Thyroid gland (tissue), 4 donors: ENCODE measurements at regions not wholly inside any gene's neighbourhood (a gene's known extent, or its start where the extent isn't known, plus 50 kb on each side); places are given as distances from the start of the nearest gene placed in this dataset.

Experiments used
- DNase-seq, 2 donors: peaks; one replicate each; pipeline ENCODE4 v3.0.0-alpha.2; 2019
- H3K27ac ChIP-seq, 3 donors: fragments of 200-600 bp; sonication (generic); 1 replicate in 2 of 3; 2 replicates in 1 of 3; pipeline ENCODE4 v1.5.1; 2016 to 2019; ENCODE audit warnings: mild to moderate bottlenecking in 1 of 3, moderate library complexity in 1 of 3
- H3K27me3 ChIP-seq: fragments of 200-600 bp; sonication (generic); one replicate; pipeline ENCODE4 v1.5.1; 2019
- H3K36me3 ChIP-seq, 2 donors: fragments of 200-600 bp; sonication (generic); one replicate each; pipeline ENCODE4 v1.5.1; 2016 to 2019
- H3K4me1 ChIP-seq, 2 donors: fragments of 200-600 bp; sonication (generic); one replicate each; pipeline ENCODE4 v1.5.1; 2017 to 2019
- H3K4me3 ChIP-seq, 3 donors: fragments of 200-600 bp; sonication (generic); replicated peaks in 1 of 3; 1 replicate in 2 of 3; 2 replicates in 1 of 3; pipeline ENCODE4 v1.5.1; 2016; ENCODE audit warnings: mild to moderate bottlenecking in 1 of 3
- H3K9me3 ChIP-seq: fragments of 200-600 bp; sonication (generic); one replicate; pipeline ENCODE4 v1.5.1; 2017
- POLR2A ChIP-seq, 2 donors: fragments of 450-650 bp; IDR thresholded peaks; one replicate each; pipeline ENCODE4 v1.6.1; 2017; ENCODE audit warnings: antibody characterized with exemption in 2 of 2, mild to moderate bottlenecking in 2 of 2, moderate library complexity in 1 of 2
- WGBS, 2 donors: methylation state at CpG; one replicate each; pipeline ENCODE4 v1.1.5; 2017; 5-methylcytosine and 5-hydroxymethylcytosine counted together
- intact Hi-C: fragments of 100-400 bp; cut with DNase I; formaldehyde crosslinking; loops from one replicate; pipeline ENCODE4 v1.15.1; 2023
- TF ChIP-seq, protein P1 (sequence below), 6 experiments: fragments of 200-600 bp in 3 of 6; fragments of 450-650 bp in 3 of 6; sonication (generic) in 3 of 6; IDR thresholded peaks; one replicate each; pipeline ENCODE4 v1.5.1; 2016 to 2019; ENCODE audit warnings: antibody characterized with exemption in 6 of 6, mild to moderate bottlenecking in 2 of 6, inconsistent platforms in 1 of 6, moderate library complexity in 1 of 6

DNA sequence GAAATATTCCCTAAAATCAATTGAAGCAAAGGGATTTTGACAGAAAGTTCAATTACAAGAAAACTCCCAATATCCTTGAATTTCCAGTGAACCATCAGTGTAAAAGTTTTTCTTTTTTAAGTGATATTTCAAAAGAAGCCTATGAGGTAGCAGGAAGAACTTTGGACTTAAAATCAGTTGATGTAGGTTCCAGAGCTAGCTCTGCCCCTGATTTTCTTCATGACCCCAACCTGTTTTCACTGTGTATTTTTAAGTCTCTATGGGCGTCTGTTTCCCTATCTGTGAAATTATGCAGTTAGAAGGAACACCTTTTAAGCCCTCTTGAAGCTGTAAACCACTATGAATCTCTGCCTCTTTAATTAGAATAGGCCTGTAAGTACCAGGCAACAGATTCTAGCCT, 66.2 kb upstream of the SLC1A1 start:
- DNase-seq: no peak
- intact Hi-C loops: no loop called here
- Histone ChIP-seq H3K27ac (no peak overlapping the region), H3K4me1 (no peaks in the 10 kb centered on the region), H3K4me3 (no peak overlapping the region), H3K36me3 (no peaks in the 10 kb centered on the region), H3K27me3 (no peaks in the 10 kb centered on the region), H3K9me3 (no peaks in the 10 kb centered on the region)
- TF ChIP-seq POLR2A (IDR thresholded peaks at IDR 0.05): no peak
- TF ChIP-seq, protein P1, sequence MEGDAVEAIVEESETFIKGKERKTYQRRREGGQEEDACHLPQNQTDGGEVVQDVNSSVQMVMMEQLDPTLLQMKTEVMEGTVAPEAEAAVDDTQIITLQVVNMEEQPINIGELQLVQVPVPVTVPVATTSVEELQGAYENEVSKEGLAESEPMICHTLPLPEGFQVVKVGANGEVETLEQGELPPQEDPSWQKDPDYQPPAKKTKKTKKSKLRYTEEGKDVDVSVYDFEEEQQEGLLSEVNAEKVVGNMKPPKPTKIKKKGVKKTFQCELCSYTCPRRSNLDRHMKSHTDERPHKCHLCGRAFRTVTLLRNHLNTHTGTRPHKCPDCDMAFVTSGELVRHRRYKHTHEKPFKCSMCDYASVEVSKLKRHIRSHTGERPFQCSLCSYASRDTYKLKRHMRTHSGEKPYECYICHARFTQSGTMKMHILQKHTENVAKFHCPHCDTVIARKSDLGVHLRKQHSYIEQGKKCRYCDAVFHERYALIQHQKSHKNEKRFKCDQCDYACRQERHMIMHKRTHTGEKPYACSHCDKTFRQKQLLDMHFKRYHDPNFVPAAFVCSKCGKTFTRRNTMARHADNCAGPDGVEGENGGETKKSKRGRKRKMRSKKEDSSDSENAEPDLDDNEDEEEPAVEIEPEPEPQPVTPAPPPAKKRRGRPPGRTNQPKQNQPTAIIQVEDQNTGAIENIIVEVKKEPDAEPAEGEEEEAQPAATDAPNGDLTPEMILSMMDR (IDR thresholded peaks at IDR 0.05): no peak
- WGBS, 2 donors: 81 to 88% methylated on average over 1 of the region's 1 CpG

DNA sequence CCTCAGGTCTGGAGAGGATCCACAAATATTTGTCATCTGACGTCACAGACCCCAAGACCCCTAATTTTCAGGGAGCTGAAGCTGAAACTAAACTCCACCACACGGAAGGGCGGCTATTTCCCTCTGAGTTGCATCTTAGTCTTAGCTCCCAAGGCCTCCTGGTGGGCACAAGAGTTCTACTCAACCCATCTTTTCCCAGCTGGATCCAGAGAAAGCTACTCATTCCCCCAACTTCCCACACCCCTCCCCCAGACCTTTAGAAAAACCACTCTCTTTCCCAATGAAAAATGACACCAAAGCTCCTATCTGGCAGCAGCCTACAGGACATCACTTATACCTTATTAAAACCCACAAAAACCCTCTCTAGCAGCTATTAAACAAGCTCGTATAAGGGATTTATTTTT, 67.1 kb upstream of the SLC1A1 start:
- no peak overlapping the region for H3K4me3 ChIP-seq
- 85 to 93% methylated on average over 4 of the region's 4 CpGs for WGBS, 2 donors
- H3K27ac ChIP-seq: no peak overlapping the region
- H3K27me3 ChIP-seq: no peaks in the 10 kb centered on the region
- TF ChIP-seq, protein P1 (IDR thresholded peaks at IDR 0.05): no peak
- TF ChIP-seq POLR2A (IDR thresholded peaks at IDR 0.05): no peak
- intact Hi-C loops: no loop called here
- no peak for DNase-seq
- no peaks in the 10 kb centered on the region for H3K9me3 ChIP-seq
- no peaks in the 10 kb centered on the region for H3K36me3 ChIP-seq
- no peaks in the 10 kb centered on the region for H3K4me1 ChIP-seq

DNA sequence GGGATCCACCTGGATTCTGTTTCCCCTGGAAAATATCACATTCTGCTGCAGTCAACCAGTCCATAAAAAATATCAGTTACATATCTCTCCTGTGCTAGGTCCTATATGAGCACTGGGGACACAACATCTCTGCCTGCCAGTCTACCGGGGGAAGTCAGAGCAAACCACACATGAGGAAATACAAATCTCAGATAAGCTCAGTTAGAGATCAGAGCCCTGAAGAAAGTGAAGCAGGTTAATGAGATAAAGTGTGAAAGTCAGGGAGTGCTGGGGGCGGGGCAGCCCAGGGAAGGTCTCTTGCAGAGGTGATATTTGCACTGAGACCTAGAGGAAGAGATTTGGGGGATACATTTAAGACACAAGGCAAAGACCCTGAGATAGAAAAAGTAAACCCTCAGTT, 67.8 kb upstream of the SLC1A1 start:
- Histone ChIP-seq H3K4me1 (no peaks in the 10 kb centered on the region), H3K27ac (no peak overlapping the region), H3K9me3 (no peaks in the 10 kb centered on the region), H3K36me3 (no peaks in the 10 kb centered on the region), H3K27me3 (no peaks in the 10 kb centered on the region), H3K4me3 (no peak overlapping the region)
- TF ChIP-seq, protein P1 (IDR thresholded peaks at IDR 0.05): no peak
- no peak for TF ChIP-seq POLR2A (IDR thresholded peaks at IDR 0.05)
- intact Hi-C loops: no loop called here
- WGBS, 2 donors: 81 to 87% methylated on average over 2 of the region's 2 CpGs
- no peak for DNase-seq

DNA sequence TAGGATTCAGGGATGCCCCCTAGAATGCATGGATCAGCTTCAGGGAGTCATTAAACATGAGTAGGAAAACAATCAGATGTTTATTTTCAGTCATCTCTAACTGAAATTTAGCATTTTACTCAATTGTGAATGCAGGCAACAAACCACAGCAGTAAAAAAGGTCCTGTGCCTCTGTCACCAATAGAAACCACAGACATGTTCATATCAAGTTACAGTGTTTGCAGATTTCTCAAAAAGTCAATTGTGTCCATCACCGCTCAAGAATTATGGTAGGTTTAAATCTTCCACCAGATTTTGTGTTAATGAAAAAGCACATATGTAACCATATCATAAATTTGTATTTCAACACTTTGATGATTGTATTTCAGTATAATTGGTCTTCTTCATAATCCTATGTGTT, 68.4 kb upstream of the SLC1A1 start:
- Histone ChIP-seq H3K4me3 (no peak overlapping the region), H3K4me1 (no peaks in the 10 kb centered on the region), H3K36me3 (no peaks in the 10 kb centered on the region), H3K27ac (no peak overlapping the region), H3K27me3 (no peaks in the 10 kb centered on the region), H3K9me3 (no peaks in the 10 kb centered on the region)
- DNase-seq: no peak
- intact Hi-C loops: no loop called here
- WGBS, 2 donors: 96 to 98% methylated on average over 1 of the region's 1 CpG
- no peak for TF ChIP-seq POLR2A (IDR thresholded peaks at IDR 0.05)
- TF ChIP-seq, protein P1 (IDR thresholded peaks at IDR 0.05): no peak

DNA sequence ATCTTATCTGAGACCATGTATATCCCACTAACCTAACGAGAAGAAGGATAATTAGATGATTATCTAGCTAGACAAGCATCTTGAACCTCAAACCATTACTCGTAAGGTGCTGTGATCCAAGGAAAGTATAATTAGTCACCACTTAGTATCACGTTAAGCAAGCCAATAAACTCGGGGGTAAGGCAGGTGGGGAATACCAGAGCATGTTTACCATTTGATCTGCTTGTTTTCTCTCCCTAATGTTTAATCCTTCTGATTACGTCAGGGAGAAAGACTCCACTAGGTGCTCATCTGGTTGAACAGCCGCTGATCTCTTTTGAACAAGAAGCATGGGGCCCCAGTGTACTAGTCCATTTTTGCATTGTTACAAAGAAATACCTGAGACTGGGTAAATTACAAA, 69.9 kb upstream of the SLC1A1 start:
- no peak for TF ChIP-seq POLR2A (IDR thresholded peaks at IDR 0.05)
- TF ChIP-seq, protein P1 (IDR thresholded peaks at IDR 0.05): no peak
- 86 to 88% methylated on average over 6 of the region's 6 CpGs for WGBS, 2 donors
- H3K9me3 ChIP-seq: no peaks in the 10 kb centered on the region
- H3K4me1 ChIP-seq: peaks cover 0 to under 1% of the 10 kb centered on the region in 2 donors
- no peaks in the 10 kb centered on the region for H3K27me3 ChIP-seq
- no peak for DNase-seq
- H3K4me3 ChIP-seq: no peak overlapping the region
- intact Hi-C loops: no loop called here
- no peaks in the 10 kb centered on the region for H3K36me3 ChIP-seq
- no peak overlapping the region for H3K27ac ChIP-seq
